H1 (cell line): ENCODE measurements at regions not wholly inside any gene's neighbourhood (a gene's known extent, or its start where the extent isn't known, plus 50 kb on each side); places are given as distances from the start of the nearest gene placed in this dataset.

Experiments used
- RAD21 ChIP-seq, 2 experiments: IDR thresholded peaks in 1 of 2; conservative IDR thresholded peaks in 1 of 2; 2 replicates each; pipeline ENCODE4 v1.6.1; 2011; ENCODE audit warnings: low read depth in 2 of 2, low read length in 2 of 2, improper control_type of control experiment in 1 of 2, inconsistent platforms in 1 of 2, mild to moderate bottlenecking in 1 of 2, moderate library complexity in 1 of 2
- TF ChIP-seq, protein P1 (sequence below): fragments of 300-600 bp; sonication (generic); IDR thresholded peaks from 2 replicates; pipeline ENCODE4 v1.7.1; 2012; ENCODE audit warnings: low read length, moderate library complexity, mild to moderate bottlenecking, inconsistent platforms; ENCODE audit not compliant: insufficient replicate concordance
- TF ChIP-seq, protein P2 (sequence below): IDR thresholded peaks from 2 replicates; pipeline ENCODE4 v1.6.1; 2012; ENCODE audit warnings: inconsistent platforms

DNA sequence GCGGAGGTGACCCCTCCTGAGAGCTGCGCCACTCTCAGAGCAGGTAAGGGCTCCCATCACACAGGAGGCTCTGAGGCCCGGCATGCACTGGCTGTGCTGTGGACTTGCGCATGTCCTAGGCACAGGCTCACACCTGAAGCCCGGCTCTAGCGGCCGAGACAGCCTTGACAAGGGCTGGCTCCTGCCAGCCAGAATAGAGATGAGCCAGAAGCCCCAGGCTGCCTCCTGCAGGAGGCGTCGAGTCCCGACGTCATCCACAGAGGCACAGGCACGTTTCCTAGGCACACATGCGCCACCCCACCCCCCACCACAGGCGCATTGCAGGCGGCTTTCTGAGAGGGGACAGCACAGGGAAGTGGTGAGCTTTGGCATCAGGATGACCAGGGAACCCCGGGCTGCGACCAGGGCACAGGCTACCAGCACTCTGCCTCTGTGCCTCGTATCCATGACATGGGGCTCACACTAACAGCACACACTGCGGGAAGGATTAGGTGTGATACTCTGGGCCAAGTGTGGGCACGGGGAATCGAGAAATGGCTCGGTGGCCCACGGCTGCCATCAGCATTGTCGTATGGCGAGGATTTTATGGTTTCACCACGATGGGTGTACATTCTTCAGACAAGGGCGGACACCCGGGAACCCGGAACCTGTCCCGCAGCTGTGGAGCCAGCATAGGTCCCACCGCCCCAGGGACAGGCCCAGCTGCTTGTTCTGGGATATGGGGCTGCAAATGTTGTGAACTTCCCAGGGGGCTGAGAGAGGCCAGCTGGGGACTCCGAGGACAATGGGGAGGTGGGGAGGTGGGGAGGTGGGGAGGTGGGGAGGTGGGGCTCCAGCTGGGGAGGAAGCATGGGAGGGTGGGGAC is 90.7 kb upstream of the ADRA2C start (continued):
- TF ChIP-seq, protein P1, sequence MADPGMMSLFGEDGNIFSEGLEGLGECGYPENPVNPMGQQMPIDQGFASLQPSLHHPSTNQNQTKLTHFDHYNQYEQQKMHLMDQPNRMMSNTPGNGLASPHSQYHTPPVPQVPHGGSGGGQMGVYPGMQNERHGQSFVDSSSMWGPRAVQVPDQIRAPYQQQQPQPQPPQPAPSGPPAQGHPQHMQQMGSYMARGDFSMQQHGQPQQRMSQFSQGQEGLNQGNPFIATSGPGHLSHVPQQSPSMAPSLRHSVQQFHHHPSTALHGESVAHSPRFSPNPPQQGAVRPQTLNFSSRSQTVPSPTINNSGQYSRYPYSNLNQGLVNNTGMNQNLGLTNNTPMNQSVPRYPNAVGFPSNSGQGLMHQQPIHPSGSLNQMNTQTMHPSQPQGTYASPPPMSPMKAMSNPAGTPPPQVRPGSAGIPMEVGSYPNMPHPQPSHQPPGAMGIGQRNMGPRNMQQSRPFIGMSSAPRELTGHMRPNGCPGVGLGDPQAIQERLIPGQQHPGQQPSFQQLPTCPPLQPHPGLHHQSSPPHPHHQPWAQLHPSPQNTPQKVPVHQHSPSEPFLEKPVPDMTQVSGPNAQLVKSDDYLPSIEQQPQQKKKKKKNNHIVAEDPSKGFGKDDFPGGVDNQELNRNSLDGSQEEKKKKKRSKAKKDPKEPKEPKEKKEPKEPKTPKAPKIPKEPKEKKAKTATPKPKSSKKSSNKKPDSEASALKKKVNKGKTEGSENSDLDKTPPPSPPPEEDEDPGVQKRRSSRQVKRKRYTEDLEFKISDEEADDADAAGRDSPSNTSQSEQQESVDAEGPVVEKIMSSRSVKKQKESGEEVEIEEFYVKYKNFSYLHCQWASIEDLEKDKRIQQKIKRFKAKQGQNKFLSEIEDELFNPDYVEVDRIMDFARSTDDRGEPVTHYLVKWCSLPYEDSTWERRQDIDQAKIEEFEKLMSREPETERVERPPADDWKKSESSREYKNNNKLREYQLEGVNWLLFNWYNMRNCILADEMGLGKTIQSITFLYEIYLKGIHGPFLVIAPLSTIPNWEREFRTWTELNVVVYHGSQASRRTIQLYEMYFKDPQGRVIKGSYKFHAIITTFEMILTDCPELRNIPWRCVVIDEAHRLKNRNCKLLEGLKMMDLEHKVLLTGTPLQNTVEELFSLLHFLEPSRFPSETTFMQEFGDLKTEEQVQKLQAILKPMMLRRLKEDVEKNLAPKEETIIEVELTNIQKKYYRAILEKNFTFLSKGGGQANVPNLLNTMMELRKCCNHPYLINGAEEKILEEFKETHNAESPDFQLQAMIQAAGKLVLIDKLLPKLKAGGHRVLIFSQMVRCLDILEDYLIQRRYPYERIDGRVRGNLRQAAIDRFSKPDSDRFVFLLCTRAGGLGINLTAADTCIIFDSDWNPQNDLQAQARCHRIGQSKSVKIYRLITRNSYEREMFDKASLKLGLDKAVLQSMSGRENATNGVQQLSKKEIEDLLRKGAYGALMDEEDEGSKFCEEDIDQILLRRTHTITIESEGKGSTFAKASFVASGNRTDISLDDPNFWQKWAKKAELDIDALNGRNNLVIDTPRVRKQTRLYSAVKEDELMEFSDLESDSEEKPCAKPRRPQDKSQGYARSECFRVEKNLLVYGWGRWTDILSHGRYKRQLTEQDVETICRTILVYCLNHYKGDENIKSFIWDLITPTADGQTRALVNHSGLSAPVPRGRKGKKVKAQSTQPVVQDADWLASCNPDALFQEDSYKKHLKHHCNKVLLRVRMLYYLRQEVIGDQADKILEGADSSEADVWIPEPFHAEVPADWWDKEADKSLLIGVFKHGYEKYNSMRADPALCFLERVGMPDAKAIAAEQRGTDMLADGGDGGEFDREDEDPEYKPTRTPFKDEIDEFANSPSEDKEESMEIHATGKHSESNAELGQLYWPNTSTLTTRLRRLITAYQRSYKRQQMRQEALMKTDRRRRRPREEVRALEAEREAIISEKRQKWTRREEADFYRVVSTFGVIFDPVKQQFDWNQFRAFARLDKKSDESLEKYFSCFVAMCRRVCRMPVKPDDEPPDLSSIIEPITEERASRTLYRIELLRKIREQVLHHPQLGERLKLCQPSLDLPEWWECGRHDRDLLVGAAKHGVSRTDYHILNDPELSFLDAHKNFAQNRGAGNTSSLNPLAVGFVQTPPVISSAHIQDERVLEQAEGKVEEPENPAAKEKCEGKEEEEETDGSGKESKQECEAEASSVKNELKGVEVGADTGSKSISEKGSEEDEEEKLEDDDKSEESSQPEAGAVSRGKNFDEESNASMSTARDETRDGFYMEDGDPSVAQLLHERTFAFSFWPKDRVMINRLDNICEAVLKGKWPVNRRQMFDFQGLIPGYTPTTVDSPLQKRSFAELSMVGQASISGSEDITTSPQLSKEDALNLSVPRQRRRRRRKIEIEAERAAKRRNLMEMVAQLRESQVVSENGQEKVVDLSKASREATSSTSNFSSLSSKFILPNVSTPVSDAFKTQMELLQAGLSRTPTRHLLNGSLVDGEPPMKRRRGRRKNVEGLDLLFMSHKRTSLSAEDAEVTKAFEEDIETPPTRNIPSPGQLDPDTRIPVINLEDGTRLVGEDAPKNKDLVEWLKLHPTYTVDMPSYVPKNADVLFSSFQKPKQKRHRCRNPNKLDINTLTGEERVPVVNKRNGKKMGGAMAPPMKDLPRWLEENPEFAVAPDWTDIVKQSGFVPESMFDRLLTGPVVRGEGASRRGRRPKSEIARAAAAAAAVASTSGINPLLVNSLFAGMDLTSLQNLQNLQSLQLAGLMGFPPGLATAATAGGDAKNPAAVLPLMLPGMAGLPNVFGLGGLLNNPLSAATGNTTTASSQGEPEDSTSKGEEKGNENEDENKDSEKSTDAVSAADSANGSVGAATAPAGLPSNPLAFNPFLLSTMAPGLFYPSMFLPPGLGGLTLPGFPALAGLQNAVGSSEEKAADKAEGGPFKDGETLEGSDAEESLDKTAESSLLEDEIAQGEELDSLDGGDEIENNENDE, result no peak
- TF ChIP-seq, protein P2, sequence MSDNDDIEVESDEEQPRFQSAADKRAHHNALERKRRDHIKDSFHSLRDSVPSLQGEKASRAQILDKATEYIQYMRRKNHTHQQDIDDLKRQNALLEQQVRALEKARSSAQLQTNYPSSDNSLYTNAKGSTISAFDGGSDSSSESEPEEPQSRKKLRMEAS, result peak; percentile 42; the same call in 1 of the 2 replicates
- TF ChIP-seq RAD21 (IDR thresholded peaks at IDR 0.05 in 1 of 2, conservative IDR thresholded peaks at IDR 0.05 in 1 of 2; ENCODE audit: low read depth in 2 of 2, low read length in 2 of 2), result peak; percentile 42 to 61
